ENCODE measurements at regions not wholly inside any gene's neighbourhood (a gene's known extent, or its start where the extent isn't known, plus 50 kb on each side); places are given as distances from the start of the nearest gene placed in this dataset.

DNA sequence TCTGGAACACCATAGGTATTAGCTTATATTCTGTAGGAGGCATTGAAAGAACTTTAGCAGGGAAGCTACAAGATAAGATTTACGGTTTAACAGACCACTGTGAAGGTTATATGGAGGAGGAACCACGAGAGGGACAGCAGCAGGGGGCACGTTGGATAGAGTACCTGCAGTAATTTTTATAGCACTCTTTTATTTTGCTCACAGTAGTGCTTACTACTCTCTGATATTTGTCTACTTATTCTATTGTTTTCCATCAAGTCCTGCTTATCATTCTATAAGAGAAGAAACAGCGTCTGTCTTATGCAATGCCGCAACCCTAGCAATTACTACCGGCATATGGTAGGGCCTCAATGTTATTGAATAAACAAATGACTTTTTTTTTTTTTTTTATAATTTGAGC lies 122.5 kb downstream of the PCDH7 start:
- intact Hi-C loops (cut with micrococcal nuclease; ENCODE audit: unreplicated experiment): no loop called here
- Histone ChIP-seq H3K4me3 (ENCODE audit: low read depth, low read length) (no peak overlapping the region), H3K4me1 (peaks cover 45% of the 10 kb centered on the region), H3K36me3 (ENCODE audit: control insufficient read depth, insufficient read depth, low read length) (no peaks in the 10 kb centered on the region), H3K9me3 (no peaks in the 10 kb centered on the region), H3K27me3 (replicated peaks; ENCODE audit: control insufficient read depth, insufficient read depth, low read length) (no peaks in the 10 kb centered on the region)
- H3K27ac Mint-ChIP-seq (ENCODE audit: unreplicated experiment): no peak overlapping the region
- no peak for DNase-seq
- TF ChIP-seq, protein P1, sequence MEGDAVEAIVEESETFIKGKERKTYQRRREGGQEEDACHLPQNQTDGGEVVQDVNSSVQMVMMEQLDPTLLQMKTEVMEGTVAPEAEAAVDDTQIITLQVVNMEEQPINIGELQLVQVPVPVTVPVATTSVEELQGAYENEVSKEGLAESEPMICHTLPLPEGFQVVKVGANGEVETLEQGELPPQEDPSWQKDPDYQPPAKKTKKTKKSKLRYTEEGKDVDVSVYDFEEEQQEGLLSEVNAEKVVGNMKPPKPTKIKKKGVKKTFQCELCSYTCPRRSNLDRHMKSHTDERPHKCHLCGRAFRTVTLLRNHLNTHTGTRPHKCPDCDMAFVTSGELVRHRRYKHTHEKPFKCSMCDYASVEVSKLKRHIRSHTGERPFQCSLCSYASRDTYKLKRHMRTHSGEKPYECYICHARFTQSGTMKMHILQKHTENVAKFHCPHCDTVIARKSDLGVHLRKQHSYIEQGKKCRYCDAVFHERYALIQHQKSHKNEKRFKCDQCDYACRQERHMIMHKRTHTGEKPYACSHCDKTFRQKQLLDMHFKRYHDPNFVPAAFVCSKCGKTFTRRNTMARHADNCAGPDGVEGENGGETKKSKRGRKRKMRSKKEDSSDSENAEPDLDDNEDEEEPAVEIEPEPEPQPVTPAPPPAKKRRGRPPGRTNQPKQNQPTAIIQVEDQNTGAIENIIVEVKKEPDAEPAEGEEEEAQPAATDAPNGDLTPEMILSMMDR (IDR thresholded peaks at IDR 0.05; ENCODE audit: insufficient read depth in 1 of 2, low read depth in 1 of 2, low read length in 1 of 2, severe bottlenecking in 1 of 2, unreplicated experiment in 1 of 2): no peak
- H3K4me1 Mint-ChIP-seq (ENCODE audit: low read depth, unreplicated experiment): peaks cover 23% of the 10 kb centered on the region
- no peaks in the 10 kb centered on the region for H3K9me3 Mint-ChIP-seq (ENCODE audit: unreplicated experiment)
- POLR2A ChIA-PET: no interaction called here
- H3K36me3 Mint-ChIP-seq (ENCODE audit: insufficient read depth, unreplicated experiment): no peaks in the 10 kb centered on the region
- H3K4me3 Mint-ChIP-seq (ENCODE audit: unreplicated experiment): no peak overlapping the region
- CTCF ChIA-PET: no interaction called here
- no peaks in the 10 kb centered on the region for H3K27me3 Mint-ChIP-seq (ENCODE audit: insufficient read depth, unreplicated experiment)
- no TSS peak for BruUV-seq (replicated peaks)

DNA sequence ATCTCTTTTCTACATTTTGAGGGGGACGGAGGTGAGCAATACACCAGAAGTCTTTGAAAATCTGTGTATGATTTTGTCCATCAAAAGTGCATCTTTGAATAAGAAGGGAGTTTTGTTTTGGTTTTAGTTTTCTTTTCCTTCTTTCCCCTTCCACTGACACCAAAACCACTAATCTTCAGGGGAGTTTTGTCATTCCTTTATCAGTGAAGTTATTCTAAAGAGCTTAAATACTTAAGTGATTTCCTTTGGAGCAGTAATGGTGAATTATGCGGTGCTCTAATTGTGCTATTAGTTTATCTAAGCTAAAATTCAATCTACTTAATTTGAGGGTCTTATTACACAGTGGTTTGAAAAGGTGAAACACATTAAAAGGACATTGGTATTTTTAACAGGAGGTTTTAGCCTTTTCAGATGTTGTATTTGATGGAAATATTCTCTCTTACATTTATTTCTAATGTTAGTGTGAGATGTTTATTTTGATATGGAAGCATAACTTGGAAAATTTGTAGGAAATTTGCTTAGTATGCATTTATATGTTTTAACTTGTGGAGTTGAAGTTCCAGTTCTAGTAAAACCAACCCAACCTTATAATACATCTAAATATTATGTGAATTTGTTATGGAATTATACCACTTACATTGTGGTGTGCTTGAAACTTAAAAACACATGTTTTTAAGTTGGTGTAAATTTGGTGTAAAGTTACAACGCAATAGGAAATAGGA lies 124.9 kb downstream of the PCDH7 start:
- Mint-ChIP-seq H3K4me1 (ENCODE audit: low read depth, unreplicated experiment) (peaks cover 7% of the 10 kb centered on the region), H3K27ac (ENCODE audit: unreplicated experiment) (no peak overlapping the region), H3K27me3 (ENCODE audit: insufficient read depth, unreplicated experiment) (no peaks in the 10 kb centered on the region), H3K36me3 (ENCODE audit: insufficient read depth, unreplicated experiment) (no peaks in the 10 kb centered on the region), H3K4me3 (ENCODE audit: unreplicated experiment) (no peak overlapping the region), H3K9me3 (ENCODE audit: unreplicated experiment) (no peaks in the 10 kb centered on the region)
- peaks cover 25% of the 10 kb centered on the region for H3K4me1 ChIP-seq
- no peaks in the 10 kb centered on the region for H3K27me3 ChIP-seq (replicated peaks; ENCODE audit: control insufficient read depth, insufficient read depth, low read length)
- ChIA-PET CTCF (no interaction called here), POLR2A (no interaction called here)
- no TSS peak for BruUV-seq (replicated peaks)
- intact Hi-C loops (cut with micrococcal nuclease; ENCODE audit: unreplicated experiment): no loop called here
- H3K9me3 ChIP-seq: no peaks in the 10 kb centered on the region
- H3K4me3 ChIP-seq (ENCODE audit: low read depth, low read length): no peak overlapping the region
- H3K36me3 ChIP-seq (ENCODE audit: control insufficient read depth, insufficient read depth, low read length): no peaks in the 10 kb centered on the region
- no peak for DNase-seq
- TF ChIP-seq, protein P1 (IDR thresholded peaks at IDR 0.05; ENCODE audit: insufficient read depth in 1 of 2, low read depth in 1 of 2, low read length in 1 of 2, severe bottlenecking in 1 of 2, unreplicated experiment in 1 of 2): no peak

DNA sequence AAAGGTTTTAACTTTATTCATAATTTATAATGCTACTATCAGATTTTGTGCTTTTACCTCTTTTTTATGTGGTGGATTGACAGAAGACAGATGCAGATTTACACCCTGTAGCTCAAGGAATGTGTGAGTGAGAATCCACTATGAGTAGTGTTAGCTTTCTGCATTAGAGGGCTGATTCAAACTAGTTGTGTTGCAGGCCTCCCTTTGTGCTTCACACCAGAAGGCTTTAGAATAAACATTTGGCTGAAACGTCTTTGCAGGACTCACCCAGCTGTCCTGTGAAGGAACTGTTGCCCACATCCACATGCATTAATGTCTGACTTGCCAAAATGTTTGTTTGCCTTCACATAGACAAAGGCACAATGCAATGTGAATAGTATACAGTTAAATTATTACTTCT lies 127.0 kb downstream of the PCDH7 start:
- H3K4me1 Mint-ChIP-seq (ENCODE audit: low read depth, unreplicated experiment): no peaks in the 10 kb centered on the region
- intact Hi-C loops (cut with micrococcal nuclease; ENCODE audit: unreplicated experiment): no loop called here
- ChIA-PET CTCF (no interaction called here), POLR2A (no interaction called here)
- Histone ChIP-seq H3K36me3 (ENCODE audit: control insufficient read depth, insufficient read depth, low read length) (no peaks in the 10 kb centered on the region), H3K4me3 (ENCODE audit: low read depth, low read length) (no peak overlapping the region), H3K9me3 (no peaks in the 10 kb centered on the region), H3K27me3 (replicated peaks; ENCODE audit: control insufficient read depth, insufficient read depth, low read length) (no peaks in the 10 kb centered on the region), H3K4me1 (peaks cover 16% of the 10 kb centered on the region)
- no peak overlapping the region for H3K27ac Mint-ChIP-seq (ENCODE audit: unreplicated experiment)
- no peaks in the 10 kb centered on the region for H3K36me3 Mint-ChIP-seq (ENCODE audit: insufficient read depth, unreplicated experiment)
- TF ChIP-seq, protein P1 (IDR thresholded peaks at IDR 0.05; ENCODE audit: insufficient read depth in 1 of 2, low read depth in 1 of 2, low read length in 1 of 2, severe bottlenecking in 1 of 2, unreplicated experiment in 1 of 2): no peak
- BruUV-seq (replicated peaks): no TSS peak
- H3K27me3 Mint-ChIP-seq (ENCODE audit: insufficient read depth, unreplicated experiment): no peaks in the 10 kb centered on the region
- H3K9me3 Mint-ChIP-seq (ENCODE audit: unreplicated experiment): no peaks in the 10 kb centered on the region
- no peak for DNase-seq
- H3K4me3 Mint-ChIP-seq (ENCODE audit: unreplicated experiment): no peak overlapping the region

Data from Caco-2 (cell line).